GM23248 (cell line): ENCODE measurements at regions not wholly inside any gene's neighbourhood (a gene's known extent, or its start where the extent isn't known, plus 50 kb on each side); places are given as distances from the start of the nearest gene placed in this dataset.

ENCODE experiments used
- DNase-seq: peaks from one replicate; pipeline ENCODE4 v3.0.0-alpha.2; 2015
- H2AFZ ChIP-seq: fragments of 200-600 bp; sonication (generic); 2 replicates; pipeline ENCODE4 v1.6.1; 2016; ENCODE audit warnings: antibody characterized with exemption
- H3F3A ChIP-seq: fragments of 200-600 bp; sonication (generic); 2 replicates; pipeline ENCODE4 v1.6.1; 2016; ENCODE audit warnings: mild to moderate bottlenecking, antibody characterized with exemption, mixed run types; ENCODE audit not compliant: insufficient read depth
- H3K27ac ChIP-seq: fragments of 200-600 bp; sonication (generic); 2 replicates; pipeline ENCODE4 v1.5.1; 2016; ENCODE audit warnings: mild to moderate bottlenecking
- H3K27me3 ChIP-seq: fragments of 200-600 bp; sonication (generic); replicated peaks from 2 replicates; pipeline ENCODE4 v1.6.1; 2016; ENCODE audit warnings: mild to moderate bottlenecking; ENCODE audit not compliant: insufficient read depth
- H3K36me3 ChIP-seq: fragments of 200-600 bp; sonication (generic); 2 replicates; pipeline ENCODE4 v1.6.1; 2016; ENCODE audit warnings: low read depth, mild to moderate bottlenecking
- H3K4me1 ChIP-seq: fragments of 200-600 bp; sonication (generic); 2 replicates; pipeline ENCODE4 v1.6.1; 2016; ENCODE audit warnings: mild to moderate bottlenecking; ENCODE audit not compliant: insufficient read depth
- H3K4me2 ChIP-seq: fragments of 200-600 bp; sonication (generic); one replicate; pipeline ENCODE4 v1.6.1; 2016; ENCODE audit warnings: mild to moderate bottlenecking; ENCODE audit not compliant: unreplicated experiment
- H3K4me3 ChIP-seq: fragments of 200-600 bp; sonication (generic); 2 replicates; pipeline ENCODE4 v1.5.1; 2016; ENCODE audit warnings: mild to moderate bottlenecking
- H3K79me2 ChIP-seq: fragments of 200-600 bp; sonication (generic); 2 replicates; pipeline ENCODE4 v1.6.1; 2016; ENCODE audit warnings: mild to moderate bottlenecking; ENCODE audit not compliant: insufficient read depth
- H3K9ac ChIP-seq: fragments of 200-600 bp; sonication (generic); 2 replicates; pipeline ENCODE4 v1.6.1; 2016; ENCODE audit warnings: mild to moderate bottlenecking
- H3K9me2 ChIP-seq: fragments of 200-600 bp; sonication (generic); 2 replicates; pipeline ENCODE4 v1.6.1; 2016; ENCODE audit warnings: mixed run types, mild to moderate bottlenecking, moderate library complexity; ENCODE audit not compliant: insufficient read depth
- H3K9me3 ChIP-seq: fragments of 200-600 bp; sonication (generic); one replicate; pipeline ENCODE4 v1.6.1; 2017; ENCODE audit warnings: low read depth
- H4K20me1 ChIP-seq: fragments of 200-600 bp; sonication (generic); 2 replicates; pipeline ENCODE4 v1.6.0; 2016; ENCODE audit not compliant: insufficient read depth
- EZH2 ChIP-seq: fragments of 200-600 bp; sonication (generic); IDR thresholded peaks from 2 replicates; pipeline ENCODE4 v1.6.1; 2018; ENCODE audit warnings: antibody characterized with exemption, mild to moderate bottlenecking; ENCODE audit not compliant: insufficient read depth, poor library complexity, severe bottlenecking
- EZH2phosphoT487 ChIP-seq: fragments of 200-600 bp; sonication (generic); IDR thresholded peaks from 2 replicates; pipeline ENCODE4 v1.6.1; 2018; ENCODE audit warnings: antibody characterized with exemption, moderate library complexity, mild to moderate bottlenecking, low read depth; ENCODE audit not compliant: insufficient read depth
- WGBS, 2 experiments: methylation state at CpG; one replicate each; pipeline ENCODE4 v1.1.6; 2015 to 2017; ENCODE audit warnings: low lambda C conversion rate in 2 of 2, low coverage in 1 of 2; ENCODE audit errors: missing lambda C conversion rate in 2 of 2; 5-methylcytosine and 5-hydroxymethylcytosine counted together
- in situ Hi-C: fragments of 300-500 bp; cut with MboI; formaldehyde crosslinking; loops from 2 replicates; pipeline ENCODE4 v1.15.0; 2020

- Histone ChIP-seq H3K9ac (no peak overlapping the region), H3K4me1 (peaks cover 8% of the 10 kb centered on the region), H3K36me3 (no peaks in the 10 kb centered on the region), H3K27me3 (no peaks in the 10 kb centered on the region), H3K27ac (no peak overlapping the region), H3K4me2 (no peak overlapping the region), H3K79me2 (no peaks in the 10 kb centered on the region), H2AFZ (no peak overlapping the region), H4K20me1 (no peaks in the 10 kb centered on the region), H3K9me3 (no peaks in the 10 kb centered on the region), H3K4me3 (no peak overlapping the region), H3K9me2 (no peaks in the 10 kb centered on the region), H3F3A (peaks cover 11% of the 10 kb centered on the region)
- WGBS, 2 experiments, result 63% methylated on average over 7 to 9 of the region's 9 CpGs
- no peak for TF ChIP-seq EZH2
- no peak for TF ChIP-seq EZH2phosphoT487
- no peak for DNase-seq
- in situ Hi-C loops, result no loop called here
These were observed 182.5 kb upstream of the RAB6C start for GRCh38 chr2:129796801-129797488.

- Histone ChIP-seq H3K4me1 (peaks cover 15% of the 10 kb centered on the region), H3K27ac (no peak overlapping the region), H3K36me3 (no peaks in the 10 kb centered on the region), H2AFZ (no peak overlapping the region), H3K27me3 (no peaks in the 10 kb centered on the region), H3F3A (peaks cover 19% of the 10 kb centered on the region), H4K20me1 (no peaks in the 10 kb centered on the region), H3K9ac (no peak overlapping the region), H3K4me2 (no peak overlapping the region), H3K79me2 (no peaks in the 10 kb centered on the region), H3K9me3 (no peaks in the 10 kb centered on the region), H3K4me3 (no peak overlapping the region), H3K9me2 (no peaks in the 10 kb centered on the region)
- no peak for DNase-seq
- TF ChIP-seq EZH2, result no peak
- no peak for TF ChIP-seq EZH2phosphoT487
- in situ Hi-C loops, result no loop called here
- WGBS, 2 experiments, result 52 to 71% methylated on average over 14 to 16 of the region's 16 CpGs
These were observed 181.8 kb upstream of the RAB6C start for GRCh38 chr2:129797489-129798300.

GRCh38 chr2:129798301-129798581 lies 181.2 kb upstream of the RAB6C start:
- DNase-seq, result no peak
- H3K4me1 ChIP-seq, result peaks cover 20% of the 10 kb centered on the region
- no peaks in the 10 kb centered on the region for H3K36me3 ChIP-seq
- H3F3A ChIP-seq, result peaks cover 24% of the 10 kb centered on the region
- H3K9me2 ChIP-seq, result no peaks in the 10 kb centered on the region
- H3K4me3 ChIP-seq, result no peak overlapping the region
- 70 to 88% methylated on average over 6 to 9 of the region's 9 CpGs for WGBS, 2 experiments
- no peak overlapping the region for H2AFZ ChIP-seq
- no peak overlapping the region for H3K4me2 ChIP-seq
- no peaks in the 10 kb centered on the region for H3K27me3 ChIP-seq
- H4K20me1 ChIP-seq, result no peaks in the 10 kb centered on the region
- no peak overlapping the region for H3K9ac ChIP-seq
- H3K9me3 ChIP-seq, result no peaks in the 10 kb centered on the region
- H3K27ac ChIP-seq, result no peak overlapping the region
- H3K79me2 ChIP-seq, result no peaks in the 10 kb centered on the region
- no peak for TF ChIP-seq EZH2
- TF ChIP-seq EZH2phosphoT487, result no peak
- in situ Hi-C loops, result no loop called here

GRCh38 chr2:129798626-129799025 lies 180.8 kb upstream of the RAB6C start:
- Histone ChIP-seq H3K9ac (no peak overlapping the region), H3K27ac (no peak overlapping the region), H3K9me3 (no peaks in the 10 kb centered on the region), H3K79me2 (no peaks in the 10 kb centered on the region), H3K36me3 (no peaks in the 10 kb centered on the region), H3K4me3 (no peak overlapping the region), H3K4me1 (peaks cover 20% of the 10 kb centered on the region), H3K4me2 (no peak overlapping the region), H2AFZ (no peak overlapping the region), H4K20me1 (no peaks in the 10 kb centered on the region), H3F3A (peaks cover 27% of the 10 kb centered on the region), H3K27me3 (no peaks in the 10 kb centered on the region), H3K9me2 (no peaks in the 10 kb centered on the region)
- no peak for DNase-seq
- in situ Hi-C loops, result no loop called here
- 88 to 90% methylated on average over 9 of the region's 9 CpGs for WGBS, 2 experiments
- TF ChIP-seq EZH2 (no peak), EZH2phosphoT487 (no peak)
